H1 (cell line): ENCODE measurements at regions not wholly inside any gene's neighbourhood (a gene's known extent, or its start where the extent isn't known, plus 50 kb on each side); places are given as distances from the start of the nearest gene placed in this dataset.
A peak's percentile ranks its signal among the peaks of the same experiment; 100 is the strongest.

Experiments
- CTCF ChIA-PET: fragments of 300-600 bp; sonication (Branson Sonifier 250); formaldehyde crosslinking; loops from one replicate; lab custom pipeline; 2021; ENCODE audit not compliant: partially characterized antibody; lab: Charles Lee
- POLR2A ChIA-PET: fragments of 300-600 bp; sonication (Branson Sonifier 250); formaldehyde crosslinking; loops from one replicate; lab custom pipeline; 2021; ENCODE audit warnings: inconsistent platforms; ENCODE audit not compliant: partially characterized antibody; lab: Charles Lee
- DNase-seq, 2 experiments: peaks; one replicate each; pipeline versions ENCODE4 v3.0.0 to v3.0.0-alpha.2; 2010 to 2022; ENCODE audit warnings: low spot score in 2 of 2, low read depth in 1 of 2, mixed read lengths in 1 of 2
- FAIRE-seq: peaks from 2 replicates; lab custom pipeline; 2011; peaks lifted over from hg19 to GRCh38; lab: Jason Lieb, UNC
- H2AFZ ChIP-seq: 2 replicates; pipeline ENCODE4 v1.8.1; 2012; ENCODE audit warnings: low read length, inconsistent platforms
- H2AK5ac ChIP-seq: 2 replicates; pipeline ENCODE4 v1.6.1; 2013; ENCODE audit warnings: low read depth, low read length
- H2BK120ac ChIP-seq: replicated peaks from 2 replicates; pipeline ENCODE3; 2013; ENCODE audit warnings: low read depth, low read length, inconsistent platforms
- H2BK12ac ChIP-seq: 2 replicates; pipeline ENCODE4 v1.6.1; 2013; ENCODE audit warnings: low read depth, low read length
- H2BK15ac ChIP-seq: 2 replicates; pipeline ENCODE4 v1.6.1; 2013; ENCODE audit warnings: low read length
- H2BK20ac ChIP-seq: 2 replicates; pipeline ENCODE4 v1.6.1; 2013; ENCODE audit warnings: low read length
- H2BK5ac ChIP-seq: 2 replicates; pipeline ENCODE4 v1.6.1; 2013; ENCODE audit warnings: low read depth, low read length
- H3K14ac ChIP-seq: 2 replicates; pipeline ENCODE4 v1.6.1; 2013; ENCODE audit warnings: inconsistent platforms; ENCODE audit not compliant: insufficient read length
- H3K18ac ChIP-seq: 2 replicates; pipeline ENCODE4 v1.6.1; 2013; ENCODE audit warnings: low read length; ENCODE audit errors: extremely low read depth
- H3K23ac ChIP-seq: 2 replicates; pipeline ENCODE4 v1.6.1; 2013; ENCODE audit warnings: inconsistent platforms; ENCODE audit not compliant: insufficient read length
- H3K23me2 ChIP-seq: 2 replicates; pipeline ENCODE4 v1.6.1; 2013; ENCODE audit warnings: low read depth, low read length
- H3K27ac ChIP-seq: 2 replicates; pipeline ENCODE4 v1.6.1; 2011; ENCODE audit warnings: low read depth, low read length, inconsistent platforms
- H3K27me3 ChIP-seq, 4 experiments: replicated peaks in 1 of 4; 1 replicate in 1 of 4; 2 replicates in 3 of 4; pipeline versions ENCODE4 v1.6.1 to v1.8.1; 2011 to 2013; ENCODE audit warnings: low read length in 3 of 4, mild to moderate bottlenecking in 3 of 4, inconsistent platforms in 2 of 4, mixed read lengths in 2 of 4, moderate library complexity in 1 of 4; ENCODE audit not compliant: control insufficient read depth in 3 of 4, insufficient read depth in 3 of 4; ENCODE audit errors: extremely low read depth in 1 of 4
- H3K36me3 ChIP-seq, 4 experiments: 2 replicates each; pipeline versions ENCODE4 v1.6.1 to v1.8.1; 2011 to 2013; ENCODE audit warnings: mild to moderate bottlenecking in 4 of 4, low read length in 3 of 4, moderate library complexity in 2 of 4, control low read depth in 1 of 4, inconsistent platforms in 1 of 4; ENCODE audit not compliant: insufficient read depth in 4 of 4, control insufficient read depth in 2 of 4
- H3K4ac ChIP-seq: replicated peaks from 2 replicates; pipeline ENCODE3; 2013; ENCODE audit warnings: low read length, low read depth, mixed read lengths, inconsistent platforms; ENCODE audit not compliant: insufficient read length
- H3K4me1 ChIP-seq, 4 experiments: replicated peaks in 1 of 4; 1 replicate in 1 of 4; 2 replicates in 3 of 4; pipeline versions ENCODE4 v1.6.1 to v1.8.1; 2011 to 2013; ENCODE audit warnings: low read length in 3 of 4, inconsistent platforms in 2 of 4, mixed read lengths in 1 of 4; ENCODE audit not compliant: insufficient read depth in 4 of 4, control insufficient read depth in 3 of 4
- H3K4me2 ChIP-seq, 2 experiments: 2 replicates each; pipeline versions ENCODE4 v1.6.1 to v1.8.1; 2011 to 2013; ENCODE audit warnings: low read depth in 2 of 2, low read length in 2 of 2, control low read depth in 1 of 2, inconsistent platforms in 1 of 2, mild to moderate bottlenecking in 1 of 2; ENCODE audit not compliant: insufficient read depth in 1 of 2
- H3K4me3 ChIP-seq, 4 experiments: fragments of 200-600, 300-600 bp in 1 of 4; sonication (generic), shearing (Covaris generic), sonication (Bioruptor Twin) in 1 of 4; 2 replicates each; pipeline versions ENCODE4 v1.5.1 to v1.8.1; 2011 to 2016; ENCODE audit warnings: low read length in 4 of 4, low read depth in 3 of 4, control low read depth in 2 of 4, inconsistent platforms in 2 of 4, mild to moderate bottlenecking in 2 of 4, mixed read lengths in 1 of 4, moderate library complexity in 1 of 4; ENCODE audit not compliant: insufficient read depth in 2 of 4; ENCODE audit errors: extremely low read depth in 1 of 4
- H3K56ac ChIP-seq: replicated peaks from 2 replicates; pipeline ENCODE3; 2013; ENCODE audit warnings: low read depth, mild to moderate bottlenecking, mixed read lengths, low read length, inconsistent platforms; ENCODE audit not compliant: insufficient read length
- H3K79me1 ChIP-seq: 2 replicates; pipeline ENCODE4 v1.6.1; 2013; ENCODE audit warnings: low read depth, low read length, control low read depth
- H3K79me2 ChIP-seq, 2 experiments: 2 replicates each; pipeline versions ENCODE4 v1.6.1 to v1.8.1; 2012 to 2013; ENCODE audit warnings: low read length in 2 of 2, mild to moderate bottlenecking in 2 of 2, inconsistent platforms in 1 of 2; ENCODE audit not compliant: insufficient read depth in 2 of 2, control insufficient read depth in 1 of 2
- H3K9ac ChIP-seq, 4 experiments: replicated peaks in 1 of 4; 1 replicate in 1 of 4; 2 replicates in 3 of 4; pipeline versions ENCODE4 v1.6.1 to v1.8.1; 2011 to 2013; ENCODE audit warnings: low read depth in 3 of 4, low read length in 3 of 4, control low read depth in 2 of 4, mild to moderate bottlenecking in 2 of 4, moderate library complexity in 2 of 4, inconsistent platforms in 1 of 4; ENCODE audit errors: extremely low read depth in 1 of 4
- H3K9me3 ChIP-seq, 2 experiments: 2 replicates each; pipeline versions ENCODE4 v1.6.1 to v1.8.1; 2012 to 2013; ENCODE audit warnings: mild to moderate bottlenecking in 2 of 2, moderate library complexity in 2 of 2, control low read depth in 1 of 2, inconsistent platforms in 1 of 2, low read depth in 1 of 2, low read length in 1 of 2, mixed read lengths in 1 of 2; ENCODE audit not compliant: insufficient read depth in 2 of 2
- H4K20me1 ChIP-seq, 2 experiments: replicated peaks in 1 of 2; 2 replicates each; pipeline versions ENCODE3 to v1.8.1; 2011 to 2013; ENCODE audit warnings: inconsistent platforms in 2 of 2, low read length in 2 of 2, mild to moderate bottlenecking in 1 of 2; ENCODE audit not compliant: insufficient read depth in 2 of 2, control insufficient read depth in 1 of 2
- H4K5ac ChIP-seq: 2 replicates; pipeline ENCODE4 v1.6.1; 2013; ENCODE audit warnings: low read length, low read depth, mixed read lengths, inconsistent platforms; ENCODE audit not compliant: insufficient read length
- H4K8ac ChIP-seq: 2 replicates; pipeline ENCODE4 v1.8.0; 2013; ENCODE audit warnings: mild to moderate bottlenecking, moderate library complexity, low read length, inconsistent platforms; ENCODE audit not compliant: insufficient read depth; ENCODE audit errors: extremely low read depth
- H4K91ac ChIP-seq: replicated peaks from 2 replicates; pipeline ENCODE3; 2013; ENCODE audit warnings: low read length, mixed read lengths, inconsistent platforms; ENCODE audit not compliant: insufficient read length
- CEBPB ChIP-seq: IDR thresholded peaks from 2 replicates; pipeline ENCODE4 v1.6.1; 2012; ENCODE audit warnings: low read depth, low read length
- KDM1A ChIP-seq: fragments of 200-600, 300-600 bp; sonication (generic); IDR thresholded peaks from 2 replicates; pipeline ENCODE4 v1.7.1; 2016; ENCODE audit warnings: mild to moderate bottlenecking, low read length, borderline replicate concordance
- SIX5 ChIP-seq: IDR thresholded peaks from 2 replicates; pipeline ENCODE4 v1.6.1; 2011; ENCODE audit warnings: mild to moderate bottlenecking, low read depth, low read length
- TAF1 ChIP-seq: IDR thresholded peaks from 2 replicates; pipeline ENCODE4 v1.6.1; 2011; ENCODE audit warnings: mild to moderate bottlenecking, low read depth, low read length
- TAF7 ChIP-seq: optimal IDR thresholded peaks from 2 replicates; pipeline ENCODE3; 2011; ENCODE audit warnings: low read depth, mild to moderate bottlenecking, inconsistent platforms, low read length, moderate library complexity, borderline replicate concordance
- TEAD4 ChIP-seq: IDR thresholded peaks from 2 replicates; pipeline ENCODE4 v1.6.1; 2012; ENCODE audit warnings: low read depth, low read length, inconsistent platforms, mixed read lengths
- USF2 ChIP-seq: IDR thresholded peaks from 2 replicates; pipeline ENCODE4 v1.6.1; 2011; ENCODE audit warnings: low read length, improper control_type of control experiment
- WGBS, 2 experiments: shearing (Covaris generic) in 1 of 2; methylation state at CpG; one replicate each; pipeline versions ENCODE4 v1.1.6 to v1.1.7; 2013 to 2015; ENCODE audit warnings: low lambda C conversion rate in 2 of 2, mixed read lengths in 2 of 2, inconsistent platforms in 1 of 2, low coverage in 1 of 2, missing lambda C conversion rate in 1 of 2; ENCODE audit not compliant: insufficient replicate concordance in 2 of 2, insufficient coverage in 1 of 2, insufficient read length in 1 of 2; ENCODE audit errors: extremely low coverage in 1 of 2, missing lambda C conversion rate in 1 of 2; 5-methylcytosine and 5-hydroxymethylcytosine counted together

GRCh38 chr9:86771420-86771819, 175.9 kb downstream of the GAS1 start:
- Histone ChIP-seq H4K5ac (no peak overlapping the region), H4K8ac (no peak overlapping the region), H3K18ac (no peak overlapping the region), H3K23ac (no peak overlapping the region), H3K23me2 (0 out of 2 replicates have a peak, but pooled peaks cover 2% of the 10 kb centered on the region), H3K14ac (no peak overlapping the region), H4K20me1 (no peaks in the 10 kb centered on the region), H4K91ac (no peak overlapping the region), H2BK5ac (0 out of 2 replicates have a peak overlapping the region, but pooled peaks have one; percentile 1), H2BK20ac (no peak overlapping the region), H2BK15ac (no peak overlapping the region), H2BK120ac (no peak overlapping the region), H3K4me2 (no peak overlapping the region), H3K79me1 (no peaks in the 10 kb centered on the region), H2BK12ac (no peak overlapping the region), H3K56ac (no peak overlapping the region), H3K9me3 (no peaks in the 10 kb centered on the region), H3K27ac (no peak overlapping the region), H3K27me3 (no peaks in the 10 kb centered on the region), H3K36me3 (no peaks in the 10 kb centered on the region), H3K4me3 (no peak overlapping the region)
- no peak for FAIRE-seq
- POLR2A ChIA-PET, result no interaction called here
- no peak for TF ChIP-seq TEAD4
- no peak for TF ChIP-seq TAF1
- TF ChIP-seq USF2, result no peak
- no peak for TF ChIP-seq KDM1A
- TF ChIP-seq SIX5, result no peak
- no peak for TF ChIP-seq CEBPB
- TF ChIP-seq TAF7, result no peak
- TF ChIP-seq, all 59 proteins: peak for 0
- DNase-seq, result no peak
- Histone ChIP-seq H3K4me1 (no peaks in the 10 kb centered on the region), H3K9ac (no peak overlapping the region), H2AFZ (no peak overlapping the region), H3K4ac (no peak overlapping the region), H2AK5ac (no peak overlapping the region), H3K79me2 (no peaks in the 10 kb centered on the region)
- CTCF ChIA-PET, result interaction anchor here (1.1 kb wide), 1 partner anchor 554 kb away, joined by 4 read pairs; no protein-coding TSS in a partner anchor
- 81% methylated on average over 2 of the region's 2 CpGs; no CpG with 5 or more reads in 1 of the 2 experiments for WGBS, 2 experiments
